Amniotic epithelial cell (primary cell): ENCODE measurements at regions not wholly inside any gene's neighbourhood (a gene's known extent, or its start where the extent isn't known, plus 50 kb on each side); places are given as distances from the start of the nearest gene placed in this dataset.

ENCODE experiments used
- DNase-seq: peaks from one replicate; pipeline ENCODE4 v3.0.0-alpha.2; 2010; ENCODE audit warnings: low read depth

DNA sequence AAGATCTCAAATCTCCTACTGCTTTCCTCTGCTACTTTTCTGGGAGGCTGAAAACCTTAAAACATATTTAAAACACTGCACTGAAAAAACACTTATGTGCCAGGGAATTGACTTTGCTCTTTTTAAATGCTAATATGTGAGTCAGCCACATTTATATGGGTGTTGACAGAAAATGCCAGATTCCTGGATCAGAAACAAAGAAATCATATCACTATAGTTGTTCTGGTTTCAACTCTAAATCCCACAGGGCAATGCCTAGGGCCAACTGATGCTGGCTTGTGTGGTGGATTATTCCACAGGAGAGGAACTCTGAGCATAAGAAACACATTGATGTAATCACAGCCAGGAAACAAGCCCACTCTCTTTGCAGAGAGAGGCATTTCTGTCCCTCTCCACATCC is 1439.0 kb upstream of the SPRY2 start:
- DNase-seq, result no peak

DNA sequence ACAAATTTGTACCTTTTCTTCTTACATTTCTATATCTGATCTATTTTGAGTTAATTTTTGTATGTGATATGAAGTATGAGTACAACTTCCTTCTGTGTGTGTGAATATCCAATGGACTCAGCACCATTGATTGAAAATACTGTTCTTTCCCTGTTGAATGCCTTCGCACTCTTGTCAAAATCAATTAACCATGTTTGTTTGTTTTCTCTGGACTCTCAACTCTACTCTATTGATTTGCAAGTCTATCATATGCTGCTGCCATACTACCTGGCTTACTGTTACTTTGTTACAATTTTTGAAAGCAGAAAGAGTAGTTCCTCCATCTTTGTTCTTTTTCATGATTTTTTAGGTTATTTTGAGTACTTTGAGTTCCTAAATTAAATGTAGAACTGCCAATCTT is 1437.4 kb upstream of the SPRY2 start:
- no peak for DNase-seq

DNA sequence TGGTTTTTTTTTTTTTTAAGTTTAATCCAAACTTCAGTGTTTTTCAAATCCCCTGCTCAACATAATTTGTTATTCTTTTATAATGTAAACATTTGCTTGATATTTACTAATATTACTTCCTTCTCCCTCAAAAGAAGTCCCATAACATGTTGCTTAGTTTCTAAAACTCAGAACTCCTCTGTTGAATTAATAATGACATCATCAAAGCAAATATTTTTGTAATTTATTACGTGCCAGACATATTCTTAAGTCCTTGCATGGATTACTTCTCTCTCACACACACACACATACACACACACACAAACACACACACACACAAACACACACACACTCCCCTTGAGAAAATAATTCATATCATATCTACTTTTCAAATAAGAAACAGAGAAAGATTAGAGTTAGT is 1432.3 kb upstream of the SPRY2 start:
- no peak for DNase-seq

DNA sequence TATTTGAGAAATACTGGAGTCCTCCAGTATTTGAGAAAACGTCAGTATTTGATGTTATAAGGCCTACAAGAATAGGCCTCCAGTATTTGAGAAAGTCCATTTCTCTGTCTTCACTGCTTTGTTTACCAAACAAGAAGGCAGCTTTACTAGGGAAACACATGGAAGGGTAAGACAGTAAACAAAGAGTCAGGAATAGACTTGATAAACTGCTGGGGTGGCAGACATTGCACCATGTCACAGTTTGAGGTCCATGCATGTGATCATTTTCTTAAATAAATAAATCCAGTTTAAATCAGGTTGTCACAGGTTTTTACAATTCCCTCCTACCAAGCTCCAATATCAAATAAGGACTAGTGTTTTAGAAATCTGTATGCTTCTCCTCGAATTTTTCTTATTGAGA is 1431.0 kb upstream of the SPRY2 start:
- no peak for DNase-seq

DNA sequence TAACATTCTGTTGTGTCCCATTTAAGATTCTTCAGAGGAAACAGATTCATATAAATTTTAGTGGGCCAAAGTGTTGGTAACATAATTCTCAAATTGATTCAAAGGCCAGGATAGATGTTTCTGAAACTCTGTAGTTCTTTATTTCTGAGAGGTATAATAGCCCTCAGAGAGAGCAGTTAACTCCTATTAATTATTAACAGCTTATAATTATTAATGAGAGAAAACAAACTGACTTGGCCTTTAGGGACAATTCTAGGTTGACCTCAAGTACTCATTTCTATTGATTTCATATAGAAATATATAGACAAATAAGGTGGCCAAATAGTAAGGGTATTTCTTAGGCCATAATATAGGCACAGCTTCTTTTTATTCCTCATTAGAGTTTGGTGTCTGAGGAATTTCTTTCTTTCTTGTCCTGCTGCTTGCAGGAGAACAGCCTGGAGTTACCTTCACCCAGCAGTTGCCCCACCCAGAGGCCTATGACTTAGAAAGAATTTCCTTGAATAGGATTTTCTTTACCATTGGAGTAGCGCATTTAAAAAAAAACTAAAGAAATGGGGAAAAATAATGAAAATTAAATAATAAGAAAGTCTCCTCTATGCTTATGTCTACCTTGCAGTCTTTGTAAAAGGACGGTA is 1430.1 kb upstream of the SPRY2 start:
- DNase-seq, result no peak

DNA sequence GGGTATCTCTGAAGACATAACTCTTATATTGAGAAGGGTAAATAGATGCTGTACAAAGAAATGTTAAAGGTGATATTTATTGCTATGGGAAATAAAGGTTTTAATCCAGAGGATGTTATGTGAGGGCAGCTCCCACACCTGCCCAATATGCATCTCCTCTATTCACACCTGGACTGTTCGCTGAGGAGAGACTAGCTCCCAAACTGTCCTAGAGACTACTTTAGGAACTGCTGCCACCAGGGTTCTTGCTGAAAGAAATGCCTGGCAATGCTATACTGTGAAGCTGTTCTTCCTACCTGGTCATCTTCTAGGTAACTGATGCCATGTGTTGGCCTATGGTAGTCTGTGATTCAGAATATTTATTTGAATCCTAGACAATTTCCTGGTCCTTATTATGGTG is 1421.5 kb upstream of the SPRY2 start:
- no peak for DNase-seq

DNA sequence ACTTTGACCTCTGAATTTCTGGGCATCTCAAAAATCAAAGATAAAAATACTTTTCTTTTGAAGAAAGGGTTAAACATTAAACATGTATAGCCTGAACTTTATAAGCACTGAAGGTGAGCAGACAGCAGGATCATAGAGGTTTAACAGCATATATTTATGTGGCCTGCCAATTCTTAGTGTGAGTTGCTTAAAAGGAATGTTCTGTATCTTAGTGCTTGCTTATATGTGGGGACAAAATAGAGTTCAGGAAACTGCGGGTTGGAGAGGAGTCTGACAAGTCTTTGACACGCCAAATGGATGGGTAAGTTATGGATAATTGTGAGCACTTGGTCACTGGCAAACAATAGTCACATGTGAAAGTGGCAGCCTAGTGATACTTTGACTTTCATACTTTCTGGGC is 1419.4 kb upstream of the SPRY2 start:
- no peak for DNase-seq

DNA sequence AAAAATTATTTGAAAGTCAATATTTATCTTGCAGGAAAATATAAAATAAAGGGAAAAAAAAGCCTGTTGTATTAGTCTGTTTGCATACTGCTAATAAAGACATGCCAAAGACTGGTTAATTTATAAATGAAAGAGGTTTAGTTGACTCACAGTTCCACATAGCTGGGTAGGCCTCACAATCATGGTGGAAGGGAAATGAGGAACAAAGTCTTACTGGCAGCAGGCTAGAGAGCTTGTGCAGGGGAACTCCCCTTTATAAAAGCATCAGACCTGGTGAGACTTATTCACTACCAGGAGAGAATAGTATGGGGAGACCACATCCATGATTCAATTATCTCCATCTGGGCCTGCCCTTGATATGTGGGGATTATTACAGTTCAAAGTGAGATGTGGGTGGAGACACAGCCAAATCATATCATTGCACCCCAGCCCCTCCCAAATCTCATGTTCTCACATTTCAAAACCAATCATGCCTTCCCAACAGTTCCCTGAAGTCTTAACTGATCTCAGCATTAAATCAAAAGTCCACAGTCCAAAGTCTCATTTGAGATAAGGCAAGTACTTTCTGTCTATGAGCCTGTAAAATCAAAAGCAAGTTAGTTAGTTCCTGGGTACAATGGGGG is 1416.5 kb upstream of the SPRY2 start:
- no peak for DNase-seq

DNA sequence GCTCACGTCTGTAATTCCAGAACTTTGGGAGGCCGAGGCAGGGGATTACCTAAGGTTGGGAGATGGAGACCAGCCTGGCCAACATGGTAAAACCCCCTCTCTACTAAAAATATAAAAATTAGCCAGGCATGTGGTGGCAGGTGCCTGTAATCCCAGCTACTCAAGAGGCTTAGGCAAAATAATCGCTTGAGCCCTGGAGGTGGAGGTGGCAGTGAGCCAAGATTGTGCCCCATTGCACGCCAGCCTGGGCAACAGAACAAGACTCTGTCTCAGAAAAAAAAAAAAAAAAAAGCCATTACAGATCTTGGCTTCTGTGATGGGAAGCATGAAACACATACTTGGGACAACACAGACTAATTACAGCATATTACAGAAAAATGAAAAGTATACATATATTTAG is 1404.5 kb upstream of the SPRY2 start:
- no peak for DNase-seq

DNA sequence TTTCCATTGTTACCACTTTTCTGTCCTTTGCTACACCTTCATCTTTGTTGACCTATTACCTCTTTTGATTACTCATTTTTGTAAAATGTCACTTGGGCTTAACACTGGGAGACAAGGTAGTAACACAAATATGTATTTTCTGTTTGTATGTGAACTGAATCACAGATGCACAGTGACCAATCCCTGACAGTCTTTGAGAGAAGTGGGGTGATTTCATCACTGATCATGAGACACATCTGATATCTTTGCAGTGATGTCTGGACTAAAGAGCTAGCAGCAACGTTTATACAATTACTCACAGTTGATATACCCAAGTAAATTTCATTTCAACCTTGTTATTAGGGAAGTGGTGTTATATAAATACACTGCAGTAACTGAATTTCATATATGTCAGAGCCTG is 1397.4 kb upstream of the SPRY2 start:
- peak; percentile 14 for DNase-seq

DNA sequence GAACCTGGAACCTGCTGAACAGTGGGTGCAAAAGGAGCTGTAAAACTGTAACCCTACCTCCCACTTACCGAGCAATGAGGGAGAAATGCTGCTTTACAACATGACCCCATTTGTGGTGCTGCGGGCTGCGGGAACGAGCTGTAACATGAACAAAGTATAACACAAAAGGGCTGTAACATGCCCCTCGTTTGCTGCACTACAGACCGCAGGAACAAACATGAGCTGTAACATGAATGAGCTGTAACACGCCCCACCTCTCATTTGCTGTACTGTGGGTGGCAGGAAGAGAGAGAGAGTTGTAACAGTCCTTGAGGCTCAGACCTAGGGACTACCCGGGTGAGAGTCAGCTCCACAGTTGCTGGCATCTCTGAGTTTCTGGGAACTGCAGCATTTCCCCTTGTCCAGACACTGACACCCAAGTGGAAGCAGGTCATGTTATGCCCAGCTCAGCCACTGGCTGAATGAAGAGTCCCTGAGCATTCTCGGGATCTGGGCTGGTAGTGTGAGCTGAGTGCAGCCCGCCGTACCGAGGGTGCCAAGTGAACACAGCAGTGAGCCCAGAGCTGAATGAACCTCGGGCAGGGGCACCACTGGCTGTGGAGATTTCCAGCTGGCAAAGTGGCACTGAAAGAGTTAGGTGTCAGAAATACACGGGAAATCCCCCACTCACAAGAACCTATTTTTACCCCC is 1385.3 kb upstream of the SPRY2 start:
- no peak for DNase-seq

DNA sequence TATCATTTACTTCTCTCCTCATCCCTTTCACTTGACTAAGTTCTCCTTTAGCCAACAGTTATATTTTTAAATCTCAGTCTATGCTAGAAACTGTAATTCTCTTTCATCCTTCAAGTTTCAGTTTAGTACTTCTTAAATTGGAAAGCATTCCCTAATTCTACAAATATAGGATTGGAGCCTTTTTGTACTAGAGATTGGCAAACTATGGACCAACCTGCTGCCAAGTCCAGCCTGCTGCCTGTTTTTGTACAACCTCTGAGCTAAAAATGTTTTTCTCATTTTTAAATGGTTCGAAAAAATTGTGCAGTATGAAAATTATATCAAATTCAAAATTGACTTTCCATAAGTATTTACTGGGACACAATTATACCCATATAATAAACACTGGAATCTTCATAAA is 1381.5 kb upstream of the SPRY2 start:
- DNase-seq, result no peak

DNA sequence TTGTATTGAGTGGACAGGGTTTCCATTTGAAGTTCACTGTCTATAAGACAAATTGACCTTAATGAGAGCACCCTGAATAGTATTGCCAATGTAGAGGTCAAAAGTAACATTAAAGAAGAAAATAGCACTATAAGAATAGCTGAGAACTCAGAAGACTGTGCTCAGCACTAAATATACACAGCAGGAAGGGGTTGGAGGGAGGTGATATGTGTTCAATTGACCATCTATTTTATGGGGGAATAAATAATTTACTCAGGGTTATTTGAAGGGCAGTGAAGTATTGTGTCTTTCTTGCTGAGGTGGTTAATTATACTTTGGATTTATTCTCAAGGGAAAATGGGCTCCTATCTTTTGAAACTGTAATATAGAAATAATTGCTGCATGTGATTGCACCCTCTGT is 1380.5 kb upstream of the SPRY2 start:
- DNase-seq, result no peak

DNA sequence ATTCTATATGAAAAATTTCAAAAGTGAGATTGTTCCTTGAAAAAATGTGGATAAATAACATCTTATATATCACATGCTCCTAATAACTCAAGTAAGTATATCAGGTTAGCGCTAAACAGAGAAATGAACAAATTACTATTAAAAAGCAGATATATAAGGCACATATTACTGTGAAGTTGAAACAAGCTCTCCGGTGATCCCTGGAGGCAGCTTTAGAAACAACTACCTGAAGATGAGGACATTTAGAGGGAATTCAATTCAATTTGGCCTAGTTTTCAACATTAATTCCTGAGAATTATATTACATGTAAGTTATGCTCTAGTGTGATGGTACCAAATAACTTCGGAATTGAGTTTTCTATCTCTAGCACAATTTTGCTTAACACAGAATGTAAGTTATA is 1373.6 kb upstream of the SPRY2 start:
- DNase-seq, result no peak

DNA sequence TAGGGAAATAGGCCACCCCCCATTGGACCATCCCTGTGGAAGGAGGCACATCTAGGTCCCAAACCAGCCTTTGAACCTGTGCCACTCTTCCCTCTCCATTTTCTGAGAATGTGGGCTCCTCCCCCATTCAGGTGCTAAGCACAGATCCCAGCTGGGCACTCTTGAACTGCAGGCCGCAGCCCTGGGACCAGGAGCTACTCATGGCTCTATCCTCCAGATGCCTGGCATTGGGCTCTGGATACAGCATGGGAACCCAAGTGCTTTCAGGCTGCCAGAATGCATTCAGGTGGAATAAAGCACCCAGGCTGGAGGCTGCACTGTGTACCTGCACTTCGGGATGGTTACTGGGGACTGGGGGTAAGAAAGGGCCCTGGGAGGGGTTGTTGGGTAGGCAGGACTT is 1372.3 kb upstream of the SPRY2 start:
- no peak for DNase-seq

DNA sequence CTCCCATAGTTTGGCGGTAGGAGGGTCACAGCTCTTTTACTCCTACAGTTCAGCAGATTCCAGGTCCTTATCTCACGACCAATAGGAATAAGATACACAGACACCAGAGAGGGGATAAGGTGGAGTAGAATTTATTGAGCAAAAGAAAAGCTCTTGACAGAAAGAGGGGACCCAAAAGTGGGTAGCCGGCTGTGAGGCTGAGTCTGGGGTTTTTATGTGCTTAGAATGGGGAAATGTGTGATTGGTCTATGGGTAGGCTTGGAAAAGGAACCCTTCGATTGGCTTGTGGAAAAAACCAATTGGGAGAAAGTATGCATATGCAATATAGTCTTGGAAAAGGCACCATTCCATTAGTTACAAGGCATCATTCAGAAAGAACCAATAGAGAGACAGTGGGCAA is 1356.9 kb upstream of the SPRY2 start:
- DNase-seq, result no peak

DNA sequence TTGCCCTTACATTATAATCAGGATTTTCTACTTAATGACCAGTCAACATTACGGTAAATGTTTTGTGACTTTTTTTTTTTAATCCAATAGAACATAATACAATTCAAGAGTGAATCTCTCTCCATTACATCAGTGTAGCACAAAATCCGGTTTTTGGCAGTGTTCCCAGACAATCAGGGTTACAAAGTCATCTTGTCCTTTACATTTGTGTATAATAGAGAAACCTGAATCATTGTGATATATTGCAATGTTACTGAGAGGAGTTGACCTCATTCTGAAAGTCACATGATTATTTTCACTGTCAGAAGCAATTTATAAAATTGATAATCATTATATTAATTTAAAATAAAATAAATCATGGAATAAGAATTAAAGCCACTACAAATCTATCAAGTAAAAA is 1346.0 kb upstream of the SPRY2 start:
- peak; percentile 9 for DNase-seq

DNA sequence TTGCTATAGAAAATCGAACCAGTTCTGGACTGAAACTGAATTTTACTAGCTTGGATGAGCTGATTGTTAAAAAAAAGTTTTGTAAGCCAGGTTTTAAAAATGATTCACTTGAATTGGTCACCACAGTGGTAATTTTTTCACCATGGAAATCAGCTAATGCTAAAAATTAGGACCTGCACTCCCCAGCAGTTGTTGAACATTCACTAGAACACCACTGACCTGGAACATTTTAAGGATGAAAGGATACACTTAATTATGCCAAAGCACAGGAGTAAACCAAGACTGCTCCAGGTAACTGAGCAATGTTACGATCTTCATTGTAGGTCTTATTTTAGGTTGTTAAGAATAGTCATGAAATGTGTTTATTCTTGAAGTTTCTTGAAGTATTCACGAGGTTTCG is 1342.6 kb upstream of the SPRY2 start:
- DNase-seq, result no peak

DNA sequence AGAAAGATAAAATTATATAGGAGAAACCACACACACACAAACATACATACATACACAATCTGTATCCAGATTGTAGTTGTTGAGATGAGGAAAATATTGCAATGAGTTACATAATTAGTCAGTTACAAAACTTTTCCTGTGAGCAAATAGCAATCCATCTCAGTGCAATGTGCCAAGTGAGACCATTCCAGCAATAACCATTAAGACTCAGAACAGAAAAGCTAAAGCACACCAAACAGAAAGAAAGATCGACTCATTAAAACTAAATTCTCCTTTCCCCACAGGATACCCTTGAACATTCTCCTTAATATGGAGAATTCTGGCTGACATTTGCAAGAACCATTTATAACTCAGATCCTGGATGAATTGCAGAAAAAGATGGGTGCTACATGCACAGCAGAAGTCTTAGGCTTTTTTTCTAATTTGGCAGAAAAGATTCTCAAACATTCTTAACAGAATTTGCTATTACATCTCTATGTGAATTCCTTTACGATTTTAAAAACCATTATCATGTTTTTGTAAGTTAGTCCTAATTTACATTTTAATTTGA is 1341.2 kb upstream of the SPRY2 start:
- DNase-seq, result peak; percentile 0

DNA sequence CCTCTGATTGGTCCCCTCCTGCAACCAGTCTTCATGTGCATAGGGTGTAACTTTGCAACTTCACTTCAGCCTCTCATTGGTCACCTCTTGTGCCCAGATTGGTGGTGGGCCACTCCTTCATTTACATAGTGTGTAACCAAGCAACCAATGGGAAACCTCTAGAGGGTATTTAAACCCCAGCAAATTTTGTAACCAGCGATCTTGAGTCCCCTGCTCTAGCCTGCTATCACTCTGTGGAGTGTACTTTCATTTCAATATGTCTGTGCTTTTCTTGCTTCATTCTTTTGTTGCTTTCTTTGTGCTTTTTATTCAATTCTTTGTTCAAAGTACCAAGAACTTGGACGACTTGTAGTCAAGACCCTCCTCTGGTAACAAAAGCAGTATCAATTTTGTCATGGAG is 1336.9 kb upstream of the SPRY2 start:
- DNase-seq, result no peak

DNA sequence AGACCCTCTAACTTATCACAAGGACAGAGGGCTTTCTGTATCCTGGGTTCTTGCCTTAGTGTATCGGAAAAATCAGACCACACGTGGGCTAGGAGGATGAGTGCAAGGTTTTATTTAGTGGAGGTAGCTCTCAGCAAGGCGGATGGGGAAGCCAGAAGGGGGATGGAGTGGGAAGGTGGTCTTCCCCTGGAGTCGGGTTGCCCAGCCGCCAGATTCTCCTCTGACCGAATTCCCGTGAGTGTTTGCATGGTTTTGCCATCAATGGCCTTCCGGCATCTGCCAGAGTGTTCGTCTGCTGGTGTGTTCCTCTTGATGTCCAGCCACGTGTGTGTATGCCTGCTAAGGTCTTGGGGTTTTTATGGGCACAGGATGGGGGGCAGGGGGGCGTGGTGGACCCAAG is 1335.1 kb upstream of the SPRY2 start:
- no peak for DNase-seq

DNA sequence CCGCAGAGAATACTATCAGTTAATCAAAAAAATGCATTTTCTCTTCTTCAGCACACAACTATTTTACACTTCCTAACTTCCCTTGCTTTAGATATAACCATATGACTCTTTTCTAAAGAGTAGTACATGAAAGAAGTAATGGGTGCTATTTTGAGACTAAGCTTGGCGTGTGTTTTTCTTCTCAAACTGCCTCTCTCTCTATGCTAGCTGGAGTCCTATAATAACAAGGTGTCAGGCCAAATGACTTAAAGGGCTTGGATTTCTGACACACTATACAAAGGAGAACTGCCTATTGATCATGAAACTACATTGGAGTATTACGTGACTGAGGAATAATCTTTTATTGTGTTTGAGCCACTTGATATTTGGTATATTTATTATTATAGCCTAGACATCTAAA is 1330.1 kb upstream of the SPRY2 start:
- DNase-seq, result no peak

DNA sequence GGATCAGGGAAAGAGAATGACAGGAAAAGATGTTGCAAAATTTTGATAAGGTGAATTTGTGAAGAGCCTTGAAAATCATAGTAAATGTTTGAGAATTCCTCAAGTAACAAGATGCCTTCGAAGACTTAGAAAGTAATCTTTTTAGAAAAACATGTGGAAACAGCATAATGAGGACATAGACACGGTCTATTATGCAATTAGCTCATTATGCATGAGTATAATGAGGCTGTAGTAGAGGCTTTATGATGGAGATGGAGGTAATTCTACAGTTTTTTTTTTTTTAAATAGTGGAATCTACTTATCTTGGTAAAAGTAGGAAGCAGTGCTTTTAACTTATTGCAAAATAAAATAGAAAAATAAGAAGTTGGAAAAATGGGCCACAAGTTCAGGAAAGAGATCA is 1329.1 kb upstream of the SPRY2 start:
- no peak for DNase-seq

DNA sequence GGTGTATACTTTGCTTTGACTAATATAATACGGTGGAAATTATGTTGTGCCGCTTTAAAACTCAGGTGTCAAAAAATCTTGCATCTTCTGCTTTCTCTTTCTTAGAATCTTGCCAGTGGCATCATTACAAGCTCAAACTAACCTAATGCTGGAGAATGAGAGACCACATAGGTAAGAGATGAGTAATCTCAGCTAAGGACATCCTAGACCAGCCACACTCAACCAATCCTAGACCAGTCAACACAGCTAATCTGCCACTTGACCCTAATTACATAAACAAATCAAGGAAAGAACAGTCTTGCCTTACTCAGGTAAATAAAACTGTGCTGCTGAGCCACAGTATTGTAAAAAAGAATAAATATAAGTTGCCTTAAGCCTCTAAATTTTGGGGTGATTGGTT is 1323.9 kb upstream of the SPRY2 start:
- DNase-seq, result no peak
